ENCODE measurements at regions not wholly inside any gene's neighbourhood (a gene's known extent, or its start where the extent isn't known, plus 50 kb on each side); places are given as distances from the start of the nearest gene placed in this dataset.

- no peak for DNase-seq (ENCODE audit: low read depth, low spot score)
Observed at GRCh38 chr4:181312066-181312465, 931.1 kb upstream of the TENM3 start.

- DNase-seq (ENCODE audit: low read depth, low spot score): no peak
Observed at GRCh38 chr4:181319629-181320028, 923.6 kb upstream of the TENM3 start.

GRCh38 chr4:181323061-181323460, 920.1 kb upstream of the TENM3 start:
- no peak for DNase-seq (ENCODE audit: low read depth, low spot score)

GRCh38 chr4:181330654-181331201, 912.5 kb upstream of the TENM3 start:
- DNase-seq (ENCODE audit: low read depth, low spot score): no peak

- no peak for DNase-seq (ENCODE audit: low read depth, low spot score)
Observed at GRCh38 chr4:181331214-181331613, 912.0 kb upstream of the TENM3 start.

GRCh38 chr4:181345931-181346330, 897.3 kb upstream of the TENM3 start:
- DNase-seq (ENCODE audit: low read depth, low spot score): no peak

GRCh38 chr4:181350615-181351415, 892.4 kb upstream of the TENM3 start:
- no peak for DNase-seq (ENCODE audit: low read depth, low spot score)

GRCh38 chr4:181364504-181364903, 878.7 kb upstream of the TENM3 start:
- DNase-seq (ENCODE audit: low read depth, low spot score): no peak

- DNase-seq (ENCODE audit: low read depth, low spot score): no peak
Observed at GRCh38 chr4:181365671-181366070, 877.5 kb upstream of the TENM3 start.

- no peak for DNase-seq (ENCODE audit: low read depth, low spot score)
Observed at GRCh38 chr4:181372014-181372413, 871.2 kb upstream of the TENM3 start.

- DNase-seq (ENCODE audit: low read depth, low spot score): no peak
Observed at GRCh38 chr4:181376058-181376457, 867.1 kb upstream of the TENM3 start.

- DNase-seq (ENCODE audit: low read depth, low spot score): no peak
Observed at GRCh38 chr4:181388061-181388460, 855.1 kb upstream of the TENM3 start.

- no peak for DNase-seq (ENCODE audit: low read depth, low spot score)
Observed at GRCh38 chr4:181416966-181417365, 826.2 kb upstream of the TENM3 start.

- no peak for DNase-seq (ENCODE audit: low read depth, low spot score)
Observed at GRCh38 chr4:181418496-181418895, 824.7 kb upstream of the TENM3 start.

GRCh38 chr4:181420950-181421349, 822.3 kb upstream of the TENM3 start:
- DNase-seq (ENCODE audit: low read depth, low spot score): no peak

- no peak for DNase-seq (ENCODE audit: low read depth, low spot score)
Observed at GRCh38 chr4:181424362-181425016, 818.7 kb upstream of the TENM3 start.

- DNase-seq (ENCODE audit: low read depth, low spot score): no peak
Observed at GRCh38 chr4:181427076-181427475, 816.1 kb upstream of the TENM3 start.

- no peak for DNase-seq (ENCODE audit: low read depth, low spot score)
Observed at GRCh38 chr4:181431006-181431405, 812.2 kb upstream of the TENM3 start.

- no peak for DNase-seq (ENCODE audit: low read depth, low spot score)
Observed at GRCh38 chr4:181431661-181432060, 811.5 kb upstream of the TENM3 start.

GRCh38 chr4:181432335-181432734, 810.9 kb upstream of the TENM3 start:
- no peak for DNase-seq (ENCODE audit: low read depth, low spot score)

- no peak for DNase-seq (ENCODE audit: low read depth, low spot score)
Observed at GRCh38 chr4:181437895-181438294, 805.3 kb upstream of the TENM3 start.

- DNase-seq (ENCODE audit: low read depth, low spot score): no peak
Observed at GRCh38 chr4:181438641-181439040, 804.6 kb upstream of the TENM3 start.

GRCh38 chr4:181443021-181443420, 800.2 kb upstream of the TENM3 start:
- no peak for DNase-seq (ENCODE audit: low read depth, low spot score)
